NCI-H2107 (cell line): ENCODE measurements at regions not wholly inside any gene's neighbourhood (a gene's known extent, or its start where the extent isn't known, plus 50 kb on each side); places are given as distances from the start of the nearest gene placed in this dataset.
"Not testable (repeated sequence)": the region's sequence is repeated elsewhere in the genome, so short reads cannot be mapped to it uniquely, and the experiment has no call there.

Source experiments
- DNase-seq: peaks from one replicate; lab custom pipeline; 2025; lab: John Stamatoyannopoulos, UW

- no peak for DNase-seq
Measured at GRCh38 chr4:174009686-174010451, 273.6 kb downstream of the FBXO8 start.

DNA sequence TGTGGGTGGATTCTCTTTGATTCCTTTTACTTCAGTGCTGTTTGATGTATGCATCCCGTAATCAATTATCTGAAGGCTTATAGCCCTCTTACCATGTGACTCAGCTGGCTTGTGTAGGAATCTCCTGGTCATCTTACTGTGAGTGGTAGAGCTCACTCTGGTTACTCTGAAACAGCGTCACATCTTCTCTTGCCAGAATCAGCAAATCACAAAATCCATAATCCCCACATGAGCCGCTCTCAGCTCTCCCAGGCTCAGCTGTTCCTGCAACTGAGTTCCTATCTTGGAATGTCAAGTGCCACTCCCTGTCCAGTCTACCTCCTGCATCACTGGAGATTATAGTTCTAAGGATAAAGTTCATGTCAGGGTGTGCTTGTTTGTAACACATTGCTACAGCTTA, 278.0 kb downstream of the FBXO8 start:
- DNase-seq = no peak

GRCh38 chr4:173998471-173999144, 284.9 kb downstream of the FBXO8 start:
- no peak for DNase-seq

- DNase-seq = not testable (repeated sequence)
Measured at GRCh38 chr4:173995779-173996178, 287.7 kb downstream of the FBXO8 start.

GRCh38 chr4:173991814-173992213, 291.7 kb downstream of the FBXO8 start:
- DNase-seq = no peak

GRCh38 chr4:173991316-173991715, 292.2 kb downstream of the FBXO8 start:
- no peak for DNase-seq

DNA sequence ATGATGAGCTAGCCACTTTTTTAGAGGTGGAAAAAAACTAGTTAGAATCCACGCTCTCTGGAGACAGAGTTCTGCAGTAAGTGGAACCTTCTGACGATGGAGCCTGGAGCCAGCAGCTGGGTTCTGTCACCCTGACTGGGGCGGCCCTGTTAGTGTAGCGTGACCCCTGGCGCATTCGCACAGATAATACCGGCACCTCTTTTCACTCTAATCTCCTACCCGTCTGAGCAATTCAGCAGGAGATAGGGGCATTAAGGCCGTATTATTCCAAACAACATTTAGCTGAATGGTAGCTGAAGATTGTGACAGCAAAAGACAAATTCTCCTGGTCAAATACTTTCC, 292.6 kb downstream of the FBXO8 start:
- no peak for DNase-seq

DNA sequence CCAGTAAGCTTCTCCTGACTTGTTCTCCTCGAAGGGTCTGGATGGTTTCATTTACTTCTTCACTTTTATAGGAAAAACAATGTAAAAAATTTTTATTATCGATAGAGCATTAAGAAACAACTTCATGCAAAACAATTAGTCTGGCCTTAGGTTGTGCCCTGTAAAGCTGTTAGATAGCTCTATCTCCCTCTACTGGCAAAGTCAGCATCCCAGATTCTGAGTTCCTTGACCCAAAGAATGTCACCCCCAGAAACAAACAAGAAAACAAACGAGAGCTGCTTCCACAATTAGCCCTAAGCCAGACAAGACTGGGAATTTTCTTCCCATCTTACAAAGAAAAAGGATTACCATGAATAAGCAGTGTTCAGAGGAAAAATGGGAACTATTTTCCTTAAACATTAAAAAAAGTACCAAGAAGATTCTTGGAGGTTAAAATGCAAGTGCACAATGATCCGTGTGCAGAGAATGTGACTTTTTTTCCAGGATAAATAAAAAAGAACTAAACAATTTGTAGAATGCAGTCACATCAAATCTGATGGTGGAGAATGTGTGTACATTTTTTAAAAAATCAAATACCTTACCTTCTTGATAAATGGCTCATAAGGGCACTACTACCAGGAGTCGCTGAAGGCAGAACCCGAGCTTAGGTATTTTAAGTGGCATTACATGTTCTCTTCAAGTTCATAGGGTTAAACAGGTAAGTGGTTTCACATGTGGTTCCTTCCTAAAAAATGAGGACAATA, 293.2 kb downstream of the FBXO8 start:
- no peak for DNase-seq

DNA sequence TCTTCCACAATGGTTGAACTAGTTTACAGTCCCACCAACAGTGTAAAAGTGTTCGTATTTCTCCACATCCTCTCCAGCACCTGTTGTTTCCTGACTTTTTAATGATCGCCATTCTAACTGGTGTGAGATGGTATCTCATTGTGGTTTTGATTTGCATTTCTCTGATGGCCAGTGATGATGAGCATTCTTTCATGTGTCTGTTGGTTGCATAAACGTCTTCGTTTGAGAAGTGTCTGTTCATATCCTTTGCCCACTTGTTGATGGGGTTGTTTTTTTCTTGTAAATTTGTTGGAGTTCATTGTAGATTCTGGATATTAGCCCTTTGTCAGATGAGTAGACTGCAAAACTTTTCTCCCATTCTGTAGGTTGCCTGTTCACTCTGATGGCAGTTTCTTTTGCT, 319.9 kb downstream of the FBXO8 start:
- DNase-seq = not testable (repeated sequence)

- DNase-seq = no peak
Measured at GRCh38 chr4:173960398-173960797, 323.1 kb downstream of the FBXO8 start.

DNA sequence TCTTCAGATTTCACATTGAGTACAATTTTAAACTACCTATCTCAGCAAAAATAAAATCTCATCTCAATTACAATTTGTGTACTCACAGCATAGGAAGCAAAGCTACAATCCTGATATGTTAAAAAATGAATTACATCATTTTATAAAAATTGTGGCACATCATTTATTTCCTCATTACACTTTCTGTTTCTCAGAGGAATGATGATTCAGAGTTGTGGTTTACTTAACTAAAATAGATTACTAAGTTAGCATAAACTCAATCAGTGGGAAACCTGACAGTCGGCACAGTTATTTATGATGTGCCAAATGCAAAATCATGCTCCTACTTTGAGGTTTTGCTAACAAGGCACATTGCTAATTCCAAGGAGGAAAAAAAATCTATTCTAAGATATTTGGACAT, 325.0 kb downstream of the FBXO8 start:
- no peak for DNase-seq

- DNase-seq = no peak
Measured at GRCh38 chr4:173943547-173943946, 339.9 kb downstream of the FBXO8 start.

DNA sequence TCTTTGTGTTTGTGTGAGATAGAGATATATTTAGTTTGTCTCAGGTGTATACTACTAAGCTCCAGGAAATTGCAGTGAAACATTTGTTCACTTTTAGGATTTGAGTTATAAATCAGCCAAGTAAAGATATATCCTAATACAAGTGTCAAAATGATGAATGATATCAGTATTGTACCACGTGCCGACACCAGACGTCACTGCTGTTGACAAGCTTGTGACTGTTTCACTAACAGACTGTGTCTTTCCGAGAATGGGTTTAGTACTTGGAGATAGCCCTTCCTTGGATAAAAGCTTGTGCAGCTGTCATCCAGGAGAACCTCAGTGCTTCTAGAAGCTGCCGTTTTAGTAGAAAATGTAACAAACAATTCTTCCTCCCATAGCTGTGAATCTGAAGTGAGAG, 343.3 kb downstream of the FBXO8 start:
- no peak for DNase-seq

- no peak for DNase-seq
Measured at GRCh38 chr4:173937631-173938270, 345.7 kb downstream of the FBXO8 start.

- DNase-seq = no peak
Measured at GRCh38 chr4:173936861-173937260, 346.6 kb downstream of the FBXO8 start.

GRCh38 chr4:173935622-173936405, 347.7 kb downstream of the FBXO8 start:
- DNase-seq = no peak

DNA sequence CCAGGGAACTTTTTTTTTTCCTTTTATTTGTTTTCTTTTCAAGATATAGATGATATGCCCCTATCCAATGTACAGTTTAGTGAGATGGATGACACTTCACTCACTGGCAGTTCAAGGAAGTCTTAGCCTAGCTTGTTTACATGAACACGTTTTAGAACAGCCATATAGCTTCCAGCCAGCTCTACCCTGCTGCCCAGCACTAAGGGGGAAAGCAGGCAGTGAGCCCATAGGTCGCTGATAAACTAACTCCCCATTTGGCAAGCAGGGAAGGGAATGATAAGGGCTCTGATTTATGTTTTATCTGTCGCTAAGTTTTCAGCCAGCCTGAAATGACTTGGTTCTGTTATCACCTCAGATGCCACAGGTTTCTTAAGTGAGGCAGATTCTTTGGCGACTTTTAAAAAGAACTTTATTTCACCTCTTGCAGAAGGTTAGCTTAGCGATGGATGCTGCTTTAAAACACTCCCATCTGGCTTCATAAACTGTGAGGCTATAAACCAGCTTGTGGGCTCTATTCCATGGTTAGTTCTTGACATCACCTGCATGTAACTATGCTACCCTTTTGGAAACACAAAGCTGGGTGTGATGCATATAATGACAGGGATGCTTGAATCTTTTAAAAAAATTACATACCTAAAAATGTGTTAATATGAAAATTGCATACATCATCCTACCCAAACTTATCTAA, 348.4 kb downstream of the FBXO8 start:
- DNase-seq = no peak

DNA sequence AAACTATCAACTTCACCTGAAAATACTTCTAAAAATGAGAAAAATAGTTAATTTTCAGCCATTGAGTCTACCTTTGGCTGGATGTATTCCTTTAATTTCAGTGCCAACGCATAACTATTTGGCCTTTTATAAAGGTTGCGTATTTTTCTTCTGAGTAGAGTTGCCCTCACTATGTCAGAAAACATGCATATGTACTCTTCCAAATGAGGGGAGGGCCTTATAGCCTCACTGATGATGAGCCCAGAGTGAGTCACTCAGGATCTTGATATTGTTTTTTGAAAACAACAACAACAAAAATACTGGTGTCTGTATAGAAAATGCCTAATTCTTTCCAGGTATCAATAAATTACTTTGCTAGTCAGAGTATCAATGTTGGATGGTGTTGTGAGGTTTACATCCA, 349.3 kb downstream of the FBXO8 start:
- DNase-seq = no peak

GRCh38 chr4:173932701-173933100, 350.8 kb downstream of the FBXO8 start:
- DNase-seq = no peak

GRCh38 chr4:173930329-173930967, 353.0 kb downstream of the FBXO8 start:
- DNase-seq = no peak

DNA sequence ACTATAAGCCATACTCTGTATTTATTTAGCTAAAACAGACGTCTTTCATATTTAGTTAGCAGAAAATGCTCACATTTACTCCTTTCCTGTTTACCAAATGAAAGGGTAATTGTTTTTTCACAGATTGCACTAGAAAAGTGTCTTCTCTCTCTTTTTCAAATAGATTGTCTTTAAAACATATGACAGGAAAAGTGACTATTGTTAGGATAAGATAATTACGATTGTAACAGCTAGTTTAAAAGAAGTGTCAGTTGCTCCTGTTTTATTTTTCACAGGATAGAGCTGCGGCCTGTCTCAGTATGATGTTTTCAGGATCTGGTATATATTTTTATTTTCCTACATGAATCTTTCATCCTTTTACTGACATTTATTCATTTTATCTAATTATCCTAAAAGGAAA, 353.5 kb downstream of the FBXO8 start:
- DNase-seq = no peak
